ENCODE measurements at regions not wholly inside any gene's neighbourhood (a gene's known extent, or its start where the extent isn't known, plus 50 kb on each side); places are given as distances from the start of the nearest gene placed in this dataset.
"Not testable (repeated sequence)": the region's sequence is repeated elsewhere in the genome, so short reads cannot be mapped to it uniquely, and the experiment has no call there.

- no peak overlapping the region for H3K4me3 Mint-ChIP-seq
- no peaks in the 10 kb centered on the region for H3K27me3 Mint-ChIP-seq
- no peaks in the 10 kb centered on the region for H3K9me3 Mint-ChIP-seq
- no peaks in the 10 kb centered on the region for H3K4me1 Mint-ChIP-seq
- Histone ChIP-seq H3K9me3 (ENCODE audit: low read length) (no peaks in the 10 kb centered on the region), H3K27me3 (ENCODE audit: insufficient read depth, low read length, poor library complexity, severe bottlenecking) (no peaks in the 10 kb centered on the region), H3K27ac (ENCODE audit: low read depth, low read length) (no peak overlapping the region), H3K4me1 (ENCODE audit: insufficient read depth, low read length) (no peaks in the 10 kb centered on the region), H3K36me3 (ENCODE audit: insufficient read depth, low read length) (no peaks in the 10 kb centered on the region), H3K4me3 (ENCODE audit: low read length) (no peak overlapping the region)
- ChIA-PET CTCF (no interaction called here), POLR2A (no interaction called here)
- H3K27ac Mint-ChIP-seq, result no peak overlapping the region
- no peaks in the 10 kb centered on the region for H3K36me3 Mint-ChIP-seq
- DNase-seq, result no peak
Observed at GRCh38 chr2:194815475-194815874, 841.6 kb upstream of the SLC39A10 start.

GRCh38 chr2:194802589-194802988, 854.4 kb upstream of the SLC39A10 start:
- Mint-ChIP-seq H3K4me1 (no peaks in the 10 kb centered on the region), H3K4me3 (no peak overlapping the region), H3K27ac (no peak overlapping the region), H3K9me3 (peaks cover 0 to 12% (median 2%) of the 10 kb centered on the region in 5 donors), H3K27me3 (no peaks in the 10 kb centered on the region), H3K36me3 (no peaks in the 10 kb centered on the region)
- ChIA-PET CTCF (no interaction called here), POLR2A (no interaction called here)
- no peak overlapping the region for H3K4me3 ChIP-seq (ENCODE audit: low read length)
- no peak overlapping the region for H3K27ac ChIP-seq (ENCODE audit: low read depth, low read length)
- H3K27me3 ChIP-seq (ENCODE audit: insufficient read depth, low read length, poor library complexity, severe bottlenecking), result no peaks in the 10 kb centered on the region
- no peaks in the 10 kb centered on the region for H3K4me1 ChIP-seq (ENCODE audit: insufficient read depth, low read length)
- no peaks in the 10 kb centered on the region for H3K36me3 ChIP-seq (ENCODE audit: insufficient read depth, low read length)
- no peaks in the 10 kb centered on the region for H3K9me3 ChIP-seq (ENCODE audit: low read length)
- DNase-seq, result no peak

- H3K36me3 ChIP-seq (ENCODE audit: insufficient read depth, low read length); H3K4me1 ChIP-seq (ENCODE audit: insufficient read depth, low read length); POLR2A ChIA-PET; H3K4me1 Mint-ChIP-seq; H3K27ac ChIP-seq (ENCODE audit: low read depth, low read length); H3K9me3 ChIP-seq (ENCODE audit: low read length); H3K27ac Mint-ChIP-seq; H3K27me3 ChIP-seq (ENCODE audit: insufficient read depth, low read length, poor library complexity, severe bottlenecking); DNase-seq; H3K36me3 Mint-ChIP-seq; H3K4me3 ChIP-seq (ENCODE audit: low read length); CTCF ChIA-PET; H3K4me3 Mint-ChIP-seq; H3K9me3 Mint-ChIP-seq; H3K27me3 Mint-ChIP-seq: not testable (repeated sequence)
Observed at GRCh38 chr2:194787071-194787470, 870.0 kb upstream of the SLC39A10 start.

GRCh38 chr2:194771394-194771793, 885.6 kb upstream of the SLC39A10 start:
- H3K27me3 ChIP-seq (ENCODE audit: insufficient read depth, low read length, poor library complexity, severe bottlenecking); H3K27ac Mint-ChIP-seq; H3K4me1 ChIP-seq (ENCODE audit: insufficient read depth, low read length); H3K36me3 ChIP-seq (ENCODE audit: insufficient read depth, low read length); H3K4me1 Mint-ChIP-seq; CTCF ChIA-PET; POLR2A ChIA-PET; H3K27ac ChIP-seq (ENCODE audit: low read depth, low read length); H3K4me3 Mint-ChIP-seq; H3K9me3 ChIP-seq (ENCODE audit: low read length); DNase-seq; H3K4me3 ChIP-seq (ENCODE audit: low read length); H3K27me3 Mint-ChIP-seq; H3K36me3 Mint-ChIP-seq: not testable (repeated sequence)
- peaks cover 0 to 15% (median 5%) of the 10 kb centered on the region in 5 donors for H3K9me3 Mint-ChIP-seq

- no peaks in the 10 kb centered on the region for H3K4me1 Mint-ChIP-seq
- H3K27ac Mint-ChIP-seq, result no peak overlapping the region
- ChIA-PET CTCF (no interaction called here), POLR2A (no interaction called here)
- H3K4me3 Mint-ChIP-seq, result no peak overlapping the region
- H3K4me1 ChIP-seq (ENCODE audit: insufficient read depth, low read length), result no peaks in the 10 kb centered on the region
- no peak overlapping the region for H3K27ac ChIP-seq (ENCODE audit: low read depth, low read length)
- no peak overlapping the region for H3K4me3 ChIP-seq (ENCODE audit: low read length)
- no peaks in the 10 kb centered on the region for H3K36me3 ChIP-seq (ENCODE audit: insufficient read depth, low read length)
- DNase-seq, result no peak
- H3K9me3 Mint-ChIP-seq, result peaks cover 0 to 15% (median 5%) of the 10 kb centered on the region in 5 donors
- no peaks in the 10 kb centered on the region for H3K27me3 ChIP-seq (ENCODE audit: insufficient read depth, low read length, poor library complexity, severe bottlenecking)
- H3K9me3 ChIP-seq (ENCODE audit: low read length), result no peaks in the 10 kb centered on the region
- H3K36me3 Mint-ChIP-seq, result no peaks in the 10 kb centered on the region
- H3K27me3 Mint-ChIP-seq, result peaks cover 0 to 4% of the 10 kb centered on the region in 2 donors
Observed at GRCh38 chr2:194769030-194769429, 888.0 kb upstream of the SLC39A10 start.

- ChIA-PET POLR2A (no interaction called here), CTCF (no interaction called here)
- H3K27me3 ChIP-seq (ENCODE audit: insufficient read depth, low read length, poor library complexity, severe bottlenecking), result no peaks in the 10 kb centered on the region
- Mint-ChIP-seq H3K4me3 (no peak overlapping the region), H3K27ac (no peak overlapping the region), H3K36me3 (no peaks in the 10 kb centered on the region), H3K4me1 (no peaks in the 10 kb centered on the region), H3K9me3 (peaks cover 0 to 7% (median 2%) of the 10 kb centered on the region in 5 donors), H3K27me3 (peaks cover 0 to 2% of the 10 kb centered on the region in 2 donors)
- no peaks in the 10 kb centered on the region for H3K9me3 ChIP-seq (ENCODE audit: low read length)
- no peak overlapping the region for H3K4me3 ChIP-seq (ENCODE audit: low read length)
- H3K36me3 ChIP-seq (ENCODE audit: insufficient read depth, low read length), result no peaks in the 10 kb centered on the region
- DNase-seq, result no peak
- no peak overlapping the region for H3K27ac ChIP-seq (ENCODE audit: low read depth, low read length)
- H3K4me1 ChIP-seq (ENCODE audit: insufficient read depth, low read length), result no peaks in the 10 kb centered on the region
Observed at GRCh38 chr2:194765723-194766122, 891.3 kb upstream of the SLC39A10 start.

- Histone ChIP-seq H3K4me1 (ENCODE audit: insufficient read depth, low read length) (no peaks in the 10 kb centered on the region), H3K27ac (ENCODE audit: low read depth, low read length) (no peak overlapping the region), H3K27me3 (ENCODE audit: insufficient read depth, low read length, poor library complexity, severe bottlenecking) (no peaks in the 10 kb centered on the region), H3K36me3 (ENCODE audit: insufficient read depth, low read length) (no peaks in the 10 kb centered on the region), H3K4me3 (ENCODE audit: low read length) (no peak overlapping the region), H3K9me3 (ENCODE audit: low read length) (no peaks in the 10 kb centered on the region)
- Mint-ChIP-seq H3K36me3 (no peaks in the 10 kb centered on the region), H3K9me3 (no peaks in the 10 kb centered on the region), H3K27me3 (no peaks in the 10 kb centered on the region), H3K4me3 (no peak overlapping the region), H3K4me1 (no peaks in the 10 kb centered on the region), H3K27ac (no peak overlapping the region)
- ChIA-PET CTCF (no interaction called here), POLR2A (no interaction called here)
- DNase-seq, result no peak
Observed at GRCh38 chr2:194750926-194751325, 906.1 kb upstream of the SLC39A10 start.

- POLR2A ChIA-PET, result no interaction called here
Observed at GRCh38 chr2:194745557-194746146, 911.4 kb upstream of the SLC39A10 start.

GRCh38 chr2:194742706-194743105, 914.3 kb upstream of the SLC39A10 start:
- POLR2A ChIA-PET, result no interaction called here
- CTCF ChIA-PET, result no interaction called here
- no peaks in the 10 kb centered on the region for H3K36me3 Mint-ChIP-seq
- H3K36me3 ChIP-seq (ENCODE audit: insufficient read depth, low read length), result no peaks in the 10 kb centered on the region
- no peaks in the 10 kb centered on the region for H3K9me3 ChIP-seq (ENCODE audit: low read length)
- no peak overlapping the region for H3K27ac ChIP-seq (ENCODE audit: low read depth, low read length)
- no peak overlapping the region for H3K27ac Mint-ChIP-seq
- no peaks in the 10 kb centered on the region for H3K4me1 Mint-ChIP-seq
- no peaks in the 10 kb centered on the region for H3K4me1 ChIP-seq (ENCODE audit: insufficient read depth, low read length)
- DNase-seq, result no peak
- H3K4me3 ChIP-seq (ENCODE audit: low read length), result no peak overlapping the region
- H3K27me3 ChIP-seq (ENCODE audit: insufficient read depth, low read length, poor library complexity, severe bottlenecking), result no peaks in the 10 kb centered on the region
- no peaks in the 10 kb centered on the region for H3K9me3 Mint-ChIP-seq
- no peaks in the 10 kb centered on the region for H3K27me3 Mint-ChIP-seq
- no peak overlapping the region for H3K4me3 Mint-ChIP-seq

More at GRCh38 chr2:194745557-194746146, 911.4 kb upstream of the SLC39A10 start:
- H3K4me1 Mint-ChIP-seq, result no peaks in the 10 kb centered on the region
- no peaks in the 10 kb centered on the region for H3K27me3 Mint-ChIP-seq
- H3K36me3 Mint-ChIP-seq, result no peaks in the 10 kb centered on the region
- Histone ChIP-seq H3K9me3 (ENCODE audit: low read length) (no peaks in the 10 kb centered on the region), H3K36me3 (ENCODE audit: insufficient read depth, low read length) (no peaks in the 10 kb centered on the region), H3K4me3 (ENCODE audit: low read length) (no peak overlapping the region), H3K4me1 (ENCODE audit: insufficient read depth, low read length) (no peaks in the 10 kb centered on the region), H3K27me3 (ENCODE audit: insufficient read depth, low read length, poor library complexity, severe bottlenecking) (no peaks in the 10 kb centered on the region), H3K27ac (ENCODE audit: low read depth, low read length) (no peak overlapping the region)
- no peaks in the 10 kb centered on the region for H3K9me3 Mint-ChIP-seq
- DNase-seq, result no peak
- H3K4me3 Mint-ChIP-seq, result no peak overlapping the region
- no peak overlapping the region for H3K27ac Mint-ChIP-seq
- CTCF ChIA-PET, result no interaction called here
